ENCODE measurements at regions not wholly inside any gene's neighbourhood (a gene's known extent, or its start where the extent isn't known, plus 50 kb on each side); places are given as distances from the start of the nearest gene placed in this dataset.

- no peak for DNase-seq (ENCODE audit: low read depth)
Measured at GRCh38 chr2:22600156-22600555, 784.8 kb upstream of the KLHL29 start.

GRCh38 chr2:22600999-22601398 lies 784.0 kb upstream of the KLHL29 start:
- no peak for DNase-seq (ENCODE audit: low read depth)

GRCh38 chr2:22604136-22604535 lies 780.8 kb upstream of the KLHL29 start:
- no peak for DNase-seq (ENCODE audit: low read depth)

GRCh38 chr2:22616031-22616430 lies 768.9 kb upstream of the KLHL29 start:
- DNase-seq (ENCODE audit: low read depth): no peak

- DNase-seq (ENCODE audit: low read depth): no peak
Measured at GRCh38 chr2:22623620-22624019, 761.4 kb upstream of the KLHL29 start.

GRCh38 chr2:22626621-22627020 lies 758.4 kb upstream of the KLHL29 start:
- DNase-seq (ENCODE audit: low read depth): no peak

GRCh38 chr2:22628221-22628620 lies 756.8 kb upstream of the KLHL29 start:
- no peak for DNase-seq (ENCODE audit: low read depth)

GRCh38 chr2:22628906-22629305 lies 756.1 kb upstream of the KLHL29 start:
- no peak for DNase-seq (ENCODE audit: low read depth)

GRCh38 chr2:22634167-22634566 lies 750.8 kb upstream of the KLHL29 start:
- no peak for DNase-seq (ENCODE audit: low read depth)

- DNase-seq (ENCODE audit: low read depth): no peak
Measured at GRCh38 chr2:22656426-22656825, 728.6 kb upstream of the KLHL29 start.

- DNase-seq (ENCODE audit: low read depth): no peak
Measured at GRCh38 chr2:22673529-22673928, 711.5 kb upstream of the KLHL29 start.

- DNase-seq (ENCODE audit: low read depth): no peak
Measured at GRCh38 chr2:22683914-22684313, 701.1 kb upstream of the KLHL29 start.

GRCh38 chr2:22690096-22690495 lies 694.9 kb upstream of the KLHL29 start:
- DNase-seq (ENCODE audit: low read depth): no peak

- no peak for DNase-seq (ENCODE audit: low read depth)
Measured at GRCh38 chr2:22691666-22692065, 693.3 kb upstream of the KLHL29 start.

GRCh38 chr2:22692746-22693145 lies 692.2 kb upstream of the KLHL29 start:
- no peak for DNase-seq (ENCODE audit: low read depth)

- no peak for DNase-seq (ENCODE audit: low read depth)
Measured at GRCh38 chr2:22694300-22694699, 690.7 kb upstream of the KLHL29 start.

GRCh38 chr2:22694856-22695255 lies 690.1 kb upstream of the KLHL29 start:
- DNase-seq (ENCODE audit: low read depth): no peak

GRCh38 chr2:22697054-22697788 lies 687.8 kb upstream of the KLHL29 start:
- no peak for DNase-seq (ENCODE audit: low read depth)

GRCh38 chr2:22701561-22702160 lies 683.3 kb upstream of the KLHL29 start:
- DNase-seq (ENCODE audit: low read depth): no peak

- no peak for DNase-seq (ENCODE audit: low read depth)
Measured at GRCh38 chr2:22703286-22703920, 681.6 kb upstream of the KLHL29 start.

- DNase-seq (ENCODE audit: low read depth): no peak
Measured at GRCh38 chr2:22719396-22719795, 665.6 kb upstream of the KLHL29 start.

- DNase-seq (ENCODE audit: low read depth): no peak
Measured at GRCh38 chr2:22729466-22729865, 655.5 kb upstream of the KLHL29 start.

GRCh38 chr2:22734373-22735045 lies 650.5 kb upstream of the KLHL29 start:
- no peak for DNase-seq (ENCODE audit: low read depth)

All from stimulated activated CD8-positive, alpha-beta memory T cell treated with anti-CD3 and anti-CD28 coated beads, Interleukin-12 subunit alpha, Interleukin-12 subunit beta, amount 100 ng/mL, for 1 hour (primary cell).